HG03571 (cell line): ENCODE measurements at regions not wholly inside any gene's neighbourhood (a gene's known extent, or its start where the extent isn't known, plus 50 kb on each side); places are given as distances from the start of the nearest gene placed in this dataset.
A peak's percentile ranks its signal among the peaks of the same experiment; 100 is the strongest.

ENCODE experiments used
- ATAC-seq: cut with Tn5 transposase; IDR thresholded peaks from one replicate; pipeline ENCODE4 v1.9.1; 2021; ENCODE audit not compliant: unreplicated experiment

GRCh38 chr6:79777713-79778579, 146.8 kb downstream of the SH3BGRL2 start:
- peak; percentile 96 for ATAC-seq

- no peak for ATAC-seq
Observed at GRCh38 chr6:79776076-79776475, 144.9 kb downstream of the SH3BGRL2 start.

GRCh38 chr6:79775222-79775621, 144.1 kb downstream of the SH3BGRL2 start:
- ATAC-seq = no peak

- ATAC-seq = no peak
Observed at GRCh38 chr6:79764747-79765146, 133.6 kb downstream of the SH3BGRL2 start.

GRCh38 chr6:79763301-79763700, 132.2 kb downstream of the SH3BGRL2 start:
- no peak for ATAC-seq

- no peak for ATAC-seq
Observed at GRCh38 chr6:79762370-79762769, 131.2 kb downstream of the SH3BGRL2 start.

- no peak for ATAC-seq
Observed at GRCh38 chr6:79756496-79756895, 125.4 kb downstream of the SH3BGRL2 start.

- no peak for ATAC-seq
Observed at GRCh38 chr6:79755967-79756366, 124.8 kb downstream of the SH3BGRL2 start.
